HG03520 (cell line): ENCODE measurements at regions not wholly inside any gene's neighbourhood (a gene's known extent, or its start where the extent isn't known, plus 50 kb on each side); places are given as distances from the start of the nearest gene placed in this dataset.
"Not testable (repeated sequence)": the region's sequence is repeated elsewhere in the genome, so short reads cannot be mapped to it uniquely, and the experiment has no call there.

Experiments
- ATAC-seq: cut with Tn5 transposase; IDR thresholded peaks from one replicate; pipeline ENCODE4 v1.9.1; 2021; ENCODE audit warnings: mild to moderate bottlenecking, moderate library complexity; ENCODE audit not compliant: unreplicated experiment

- ATAC-seq: no peak
These were observed 726.4 kb upstream of the PCDH20 start for GRCh38 chr13:62142048-62142447.

GRCh38 chr13:62139597-62139996 is 723.9 kb upstream of the PCDH20 start:
- ATAC-seq: no peak

- ATAC-seq: no peak
These were observed 722.2 kb upstream of the PCDH20 start for GRCh38 chr13:62137629-62138405.

DNA sequence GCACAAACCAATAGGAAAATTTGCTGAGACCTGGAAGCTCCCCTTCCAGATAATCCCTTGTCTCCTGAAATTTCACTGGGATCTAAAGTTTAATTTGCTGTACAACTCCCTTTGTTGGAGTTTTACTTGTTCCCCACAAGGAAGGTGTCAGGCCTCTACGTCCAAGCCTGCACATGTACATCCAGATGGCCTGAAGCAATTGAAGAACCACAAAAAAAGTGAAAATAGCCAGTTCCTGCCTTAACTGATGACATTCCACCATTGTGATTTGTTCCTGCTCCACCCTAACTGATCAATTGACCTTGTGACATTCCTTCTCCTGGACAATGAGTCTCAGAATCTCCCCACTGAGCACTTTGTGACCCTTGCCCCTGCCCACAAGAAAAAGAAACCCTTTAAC is 716.0 kb upstream of the PCDH20 start:
- ATAC-seq: no peak

- no peak for ATAC-seq
These were observed 714.7 kb upstream of the PCDH20 start for GRCh38 chr13:62130062-62130970.

DNA sequence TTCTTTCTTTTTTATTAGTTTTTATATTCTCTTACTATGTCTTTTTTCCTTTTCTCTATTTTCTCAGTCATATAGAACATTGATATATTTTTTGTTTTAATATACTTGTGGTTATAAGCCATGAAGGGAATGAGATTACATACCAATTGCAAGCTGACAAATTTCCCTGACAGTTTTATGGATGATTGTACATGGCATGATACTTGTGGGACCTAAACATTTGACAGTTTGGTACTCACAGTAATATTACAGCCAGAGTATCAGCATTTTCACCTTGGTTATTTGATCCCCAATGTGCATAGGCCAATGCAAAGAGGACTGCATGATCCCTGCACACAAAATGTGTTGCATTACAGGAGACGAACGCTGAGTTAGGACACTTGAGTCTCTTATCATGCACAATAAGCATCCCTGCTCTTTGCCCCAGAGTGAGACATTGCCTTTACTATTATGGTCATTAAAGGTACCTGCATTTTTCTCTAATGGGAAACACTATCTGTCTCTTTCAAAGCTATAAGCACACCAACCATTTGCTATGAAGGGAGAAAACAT is 713.4 kb upstream of the PCDH20 start:
- ATAC-seq: no peak

GRCh38 chr13:62126400-62126799 is 710.8 kb upstream of the PCDH20 start:
- ATAC-seq: no peak

GRCh38 chr13:62125451-62125850 is 709.8 kb upstream of the PCDH20 start:
- no peak for ATAC-seq

GRCh38 chr13:62123409-62123808 is 707.8 kb upstream of the PCDH20 start:
- ATAC-seq: no peak

DNA sequence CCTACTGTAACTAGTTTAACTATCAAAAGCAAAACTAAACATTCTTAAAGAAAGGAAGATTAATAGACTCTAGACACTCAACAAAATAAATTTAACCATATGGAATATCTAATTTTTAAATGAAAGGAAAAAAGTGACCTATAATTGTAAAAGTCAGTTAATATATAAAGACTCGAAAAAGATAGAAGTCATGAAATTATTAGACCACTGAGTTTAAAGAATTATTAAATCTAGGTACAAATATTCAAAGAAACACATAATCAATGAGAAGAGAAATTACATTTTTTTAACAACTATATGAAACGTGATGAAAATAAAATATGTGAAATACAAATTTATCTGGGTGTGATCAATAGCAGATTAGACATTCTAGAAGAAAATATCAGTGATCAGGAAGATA is 706.8 kb upstream of the PCDH20 start:
- no peak for ATAC-seq

- ATAC-seq: no peak
These were observed 704.4 kb upstream of the PCDH20 start for GRCh38 chr13:62119739-62120700.

GRCh38 chr13:62115831-62116230 is 700.2 kb upstream of the PCDH20 start:
- no peak for ATAC-seq

DNA sequence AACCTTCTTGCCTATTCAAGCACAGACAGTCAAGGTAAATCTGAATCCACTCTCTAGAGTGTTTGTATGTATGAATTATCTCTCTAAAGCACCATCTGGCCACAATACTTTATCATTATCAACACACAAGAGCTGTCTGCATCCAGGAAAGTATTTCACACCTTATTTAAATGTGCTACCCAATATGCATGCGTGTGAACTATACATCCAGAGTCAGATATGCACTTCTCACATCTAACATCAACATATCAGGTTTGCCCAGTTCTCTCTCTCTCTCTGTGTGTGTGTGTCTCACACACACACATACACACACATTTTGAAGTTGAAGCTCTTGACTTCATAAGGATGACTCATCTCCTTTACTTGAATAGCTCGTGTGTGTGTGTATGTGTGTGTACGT is 697.5 kb upstream of the PCDH20 start:
- ATAC-seq: no peak

DNA sequence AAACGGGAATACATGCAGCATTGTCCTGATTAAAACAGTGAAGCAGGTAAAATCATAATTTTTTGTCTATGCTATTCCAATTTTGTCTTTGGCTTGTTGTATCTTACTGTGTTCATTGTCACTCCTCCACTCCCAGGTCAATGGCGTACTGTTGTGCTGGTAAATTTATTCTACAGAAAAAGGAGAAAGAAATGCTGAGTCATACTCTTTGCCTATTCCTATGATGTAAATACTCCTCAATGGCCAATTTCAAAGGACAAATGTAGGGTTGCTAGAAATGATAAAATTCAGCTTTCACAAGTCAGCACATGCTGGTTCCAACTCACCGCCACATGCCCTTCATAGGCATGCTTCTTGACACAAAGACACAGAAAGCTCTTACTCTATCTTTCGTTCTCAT is 694.4 kb upstream of the PCDH20 start:
- no peak for ATAC-seq

DNA sequence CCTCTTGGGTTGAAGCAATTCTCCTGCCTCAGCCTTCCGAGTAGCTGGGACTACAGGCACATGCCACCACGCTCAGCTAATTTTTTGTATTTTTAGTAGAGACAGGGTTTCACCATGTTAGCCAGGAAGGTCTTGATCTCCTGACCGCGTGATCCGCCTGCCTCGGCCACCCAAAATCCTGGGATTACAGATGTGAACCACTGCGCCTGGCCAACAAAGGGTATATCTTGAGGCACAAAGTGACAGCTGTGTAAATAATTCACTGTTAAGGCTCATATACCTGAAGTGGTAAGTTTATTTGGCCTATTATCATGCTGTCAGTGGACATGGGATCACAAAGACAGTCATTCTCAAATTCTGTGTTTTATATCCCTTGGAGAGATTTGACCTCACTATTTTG is 688.5 kb upstream of the PCDH20 start:
- not testable (repeated sequence) for ATAC-seq

- no peak for ATAC-seq
These were observed 681.0 kb upstream of the PCDH20 start for GRCh38 chr13:62096652-62097051.

DNA sequence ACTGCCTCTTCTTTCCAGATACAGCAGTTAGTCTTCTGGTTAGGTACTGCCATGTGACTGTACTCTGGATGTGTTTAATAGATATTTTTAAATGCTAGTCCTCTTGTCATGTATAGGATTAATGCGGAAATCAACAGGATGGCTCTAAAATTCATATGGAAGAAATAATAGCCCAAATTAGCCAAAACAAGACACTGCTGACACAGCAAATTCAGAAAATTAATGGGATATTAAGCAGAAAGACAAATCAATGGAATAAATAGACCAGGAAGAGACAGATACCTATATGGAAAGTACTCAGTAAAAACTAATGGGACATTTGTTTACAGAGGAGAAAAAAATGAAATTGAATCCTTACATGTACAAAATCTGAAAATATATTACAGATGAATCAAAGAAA is 679.3 kb upstream of the PCDH20 start:
- no peak for ATAC-seq

- no peak for ATAC-seq
These were observed 678.5 kb upstream of the PCDH20 start for GRCh38 chr13:62093984-62094780.

DNA sequence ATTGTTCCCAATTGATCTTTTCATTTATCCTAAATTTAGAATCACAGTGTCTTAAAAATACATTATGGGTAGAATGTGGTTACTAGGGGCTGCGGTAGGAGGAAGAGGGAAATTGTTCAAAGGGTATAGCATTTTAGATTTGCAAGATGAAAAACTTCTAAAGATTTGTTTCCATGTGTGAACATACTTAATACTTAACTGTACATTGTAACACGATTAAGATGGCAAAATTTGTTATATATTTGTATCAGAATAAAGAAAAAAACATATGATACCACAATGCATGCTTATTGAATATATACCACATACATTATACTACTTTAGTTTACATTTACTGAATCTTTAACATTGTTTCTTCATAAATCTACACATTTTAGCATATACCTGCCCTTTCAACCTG is 677.3 kb upstream of the PCDH20 start:
- no peak for ATAC-seq

DNA sequence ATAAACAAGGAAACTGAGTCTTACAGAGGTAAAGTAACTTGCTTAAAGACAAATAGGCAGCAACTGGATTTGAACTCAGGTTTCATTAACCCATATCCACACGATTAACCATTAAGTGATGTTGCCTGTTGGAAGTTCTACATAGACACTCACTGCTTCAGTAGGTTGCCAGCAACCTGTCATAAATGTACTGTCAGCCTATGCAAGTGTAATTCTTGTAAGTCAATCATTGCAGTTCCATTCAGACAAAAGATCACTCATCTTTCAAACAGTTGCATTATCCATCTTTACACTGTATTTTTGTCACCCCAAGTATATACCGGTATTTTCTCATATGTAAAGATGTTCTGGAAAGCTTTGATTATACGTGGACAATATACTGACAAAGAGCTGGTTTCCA is 676.9 kb upstream of the PCDH20 start:
- ATAC-seq: no peak
